ENCODE measurements at regions not wholly inside any gene's neighbourhood (a gene's known extent, or its start where the extent isn't known, plus 50 kb on each side); places are given as distances from the start of the nearest gene placed in this dataset.
"Not testable (repeated sequence)": the region's sequence is repeated elsewhere in the genome, so short reads cannot be mapped to it uniquely, and the experiment has no call there.

DNA sequence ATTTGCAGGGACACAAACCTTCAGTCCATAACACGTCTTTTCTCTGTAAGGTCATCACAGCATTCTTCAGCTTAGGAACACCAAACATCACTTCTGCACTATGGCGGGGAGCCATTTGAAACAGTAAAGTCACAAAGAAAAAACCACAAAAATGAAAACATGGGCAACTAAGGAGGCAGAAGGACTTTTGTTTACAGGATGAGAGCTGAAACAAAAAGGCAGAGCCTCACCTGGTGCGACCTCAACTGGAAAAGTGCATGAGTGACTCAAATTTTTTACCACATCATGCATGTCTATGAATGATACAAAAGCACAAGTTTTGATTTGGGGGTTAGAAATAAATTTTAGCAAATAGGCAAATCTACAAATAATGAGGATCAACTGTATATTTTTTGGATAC, 68.2 kb upstream of the TNFAIP3 start:
- in situ Hi-C loops (cut with HindIII; ENCODE audit: low pct_unique_long_range_greater_than_20kb, low sequenced_read_pairs): no loop called here
- no peak for TF ChIP-seq JUND (IDR thresholded peaks at IDR 0.05; ENCODE audit: low read depth)
- no peak for DNase-seq (ENCODE audit: low read depth in 1 of 2, low spot score in 1 of 2)

DNA sequence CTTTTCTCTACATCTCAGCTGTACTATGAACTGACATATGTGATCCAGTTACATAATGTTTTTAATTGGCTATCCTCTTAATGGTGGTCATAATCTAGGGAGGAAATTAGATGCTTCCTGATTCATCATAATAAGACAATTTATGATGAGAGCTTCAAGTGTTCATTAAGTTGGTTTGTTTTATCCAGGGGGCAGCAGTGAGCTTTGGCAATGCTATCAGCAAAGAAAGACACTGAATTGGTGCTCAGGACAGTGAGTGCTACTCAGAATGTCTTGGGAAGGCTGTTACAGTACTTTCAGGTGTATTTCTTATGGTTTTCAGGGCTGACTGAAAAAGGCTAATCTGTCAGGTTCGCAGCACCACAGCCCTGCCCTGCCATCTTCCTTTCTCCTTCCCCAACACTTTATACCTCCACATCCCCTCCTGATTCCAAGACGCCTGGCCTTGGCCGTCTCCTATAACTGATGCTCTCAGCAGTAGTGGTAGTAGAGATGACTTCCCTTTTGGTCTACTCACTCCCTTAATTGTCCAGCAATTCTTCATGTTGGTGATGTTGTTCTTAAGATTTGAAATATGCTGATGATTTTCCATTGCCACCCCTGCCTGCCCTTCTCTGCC, 67.0 kb upstream of the TNFAIP3 start:
- in situ Hi-C loops (cut with HindIII; ENCODE audit: low pct_unique_long_range_greater_than_20kb, low sequenced_read_pairs): no loop called here
- peak in 1 of 2 experiments; percentile 55 for DNase-seq (ENCODE audit: low read depth in 1 of 2, low spot score in 1 of 2)
- TF ChIP-seq JUND (IDR thresholded peaks at IDR 0.05; ENCODE audit: low read depth): no peak

GRCh38 chr6:137800762-137801161, 66.3 kb upstream of the TNFAIP3 start:
- in situ Hi-C loops (cut with HindIII; ENCODE audit: low pct_unique_long_range_greater_than_20kb, low sequenced_read_pairs): no loop called here
- TF ChIP-seq JUND (IDR thresholded peaks at IDR 0.05; ENCODE audit: low read depth): no peak
- no peak for DNase-seq (ENCODE audit: low read depth in 1 of 2, low spot score in 1 of 2)

GRCh38 chr6:137801352-137802114, 65.5 kb upstream of the TNFAIP3 start:
- in situ Hi-C loops (cut with HindIII; ENCODE audit: low pct_unique_long_range_greater_than_20kb, low sequenced_read_pairs): no loop called here
- DNase-seq (ENCODE audit: low read depth in 1 of 2, low spot score in 1 of 2): no peak
- TF ChIP-seq JUND (IDR thresholded peaks at IDR 0.05; ENCODE audit: low read depth): no peak

- no peak for DNase-seq (ENCODE audit: low read depth in 1 of 2, low spot score in 1 of 2)
- in situ Hi-C loops (cut with HindIII; ENCODE audit: low pct_unique_long_range_greater_than_20kb, low sequenced_read_pairs): no loop called here
- TF ChIP-seq JUND (IDR thresholded peaks at IDR 0.05; ENCODE audit: low read depth): no peak
Measured at GRCh38 chr6:137802408-137803182, 64.5 kb upstream of the TNFAIP3 start.

DNA sequence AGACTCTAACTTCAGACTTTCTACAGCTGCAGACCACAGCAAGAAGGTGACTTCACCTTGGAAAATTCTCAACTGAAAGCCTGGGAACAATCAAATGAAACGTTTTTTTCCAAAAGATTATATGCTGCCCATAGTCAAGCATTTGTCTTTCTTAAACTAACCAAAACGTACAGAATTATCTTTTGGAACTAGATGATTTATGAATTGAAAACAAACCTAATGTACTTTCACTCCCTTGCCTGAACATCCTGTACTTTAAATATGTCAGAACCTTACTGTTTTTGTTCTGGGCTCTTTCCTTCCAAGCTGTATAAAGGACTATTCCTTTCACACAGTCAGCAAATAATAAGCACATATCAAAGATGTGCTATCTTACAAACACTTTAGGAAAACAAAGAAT, 62.4 kb upstream of the TNFAIP3 start:
- TF ChIP-seq JUND (IDR thresholded peaks at IDR 0.05; ENCODE audit: low read depth): no peak
- no peak for DNase-seq (ENCODE audit: low read depth in 1 of 2, low spot score in 1 of 2)
- in situ Hi-C loops (cut with HindIII; ENCODE audit: low pct_unique_long_range_greater_than_20kb, low sequenced_read_pairs): no loop called here

- in situ Hi-C loops (cut with HindIII; ENCODE audit: low pct_unique_long_range_greater_than_20kb, low sequenced_read_pairs): no loop called here
- DNase-seq (ENCODE audit: low read depth in 1 of 2, low spot score in 1 of 2): no peak
- no peak for TF ChIP-seq JUND (IDR thresholded peaks at IDR 0.05; ENCODE audit: low read depth)
Measured at GRCh38 chr6:137805622-137806021, 61.4 kb upstream of the TNFAIP3 start.

DNA sequence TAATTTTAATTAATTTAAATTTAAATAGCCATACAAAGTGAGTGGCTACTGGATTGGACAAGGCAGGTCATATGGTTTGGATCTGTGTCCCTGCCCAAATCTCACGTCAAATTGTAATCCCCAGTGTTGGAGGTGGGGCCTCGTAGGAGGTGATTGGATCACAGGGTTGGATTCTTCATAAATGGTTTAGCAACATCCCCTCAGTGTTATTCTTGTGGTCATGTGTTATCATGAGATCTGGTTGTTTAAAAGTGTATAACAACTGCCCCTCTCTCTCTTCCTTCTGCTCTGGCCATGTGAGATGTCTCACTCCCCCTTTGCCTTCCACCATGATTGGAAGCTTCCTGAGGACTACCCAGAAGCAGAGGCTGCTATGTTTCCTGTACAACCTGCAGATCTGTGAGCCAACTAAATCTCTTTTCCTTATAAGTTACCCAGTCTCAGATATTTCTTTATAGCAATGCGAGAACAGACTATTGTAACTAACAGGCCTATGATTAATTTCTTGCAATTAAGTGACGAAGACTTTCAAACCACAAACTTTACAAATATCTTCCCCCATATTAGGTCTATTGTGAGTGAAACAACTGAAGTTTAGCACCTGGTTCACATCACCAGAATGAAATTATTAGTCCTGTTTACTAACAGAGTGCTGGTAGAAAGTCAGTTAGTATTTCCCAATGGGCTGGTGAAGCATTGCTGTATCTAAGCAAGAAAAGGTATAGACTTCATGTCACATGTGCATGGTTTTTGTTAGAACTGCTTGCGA, 60.0 kb upstream of the TNFAIP3 start:
- no peak for DNase-seq (ENCODE audit: low read depth in 1 of 2, low spot score in 1 of 2)
- TF ChIP-seq JUND (IDR thresholded peaks at IDR 0.05; ENCODE audit: low read depth): no peak
- in situ Hi-C loops (cut with HindIII; ENCODE audit: low pct_unique_long_range_greater_than_20kb, low sequenced_read_pairs): no loop called here

GRCh38 chr6:137808191-137808590, 58.9 kb upstream of the TNFAIP3 start:
- in situ Hi-C loops (cut with HindIII; ENCODE audit: low pct_unique_long_range_greater_than_20kb, low sequenced_read_pairs): no loop called here

GRCh38 chr6:137808836-137809315, 58.2 kb upstream of the TNFAIP3 start:
- no peak for DNase-seq (ENCODE audit: low read depth in 1 of 2, low spot score in 1 of 2)
- in situ Hi-C loops (cut with HindIII; ENCODE audit: low pct_unique_long_range_greater_than_20kb, low sequenced_read_pairs): no loop called here

More at GRCh38 chr6:137808191-137808590, 58.9 kb upstream of the TNFAIP3 start:
- no peak for DNase-seq (ENCODE audit: low read depth in 1 of 2, low spot score in 1 of 2)
- no peak for TF ChIP-seq JUND (IDR thresholded peaks at IDR 0.05; ENCODE audit: low read depth)

DNA sequence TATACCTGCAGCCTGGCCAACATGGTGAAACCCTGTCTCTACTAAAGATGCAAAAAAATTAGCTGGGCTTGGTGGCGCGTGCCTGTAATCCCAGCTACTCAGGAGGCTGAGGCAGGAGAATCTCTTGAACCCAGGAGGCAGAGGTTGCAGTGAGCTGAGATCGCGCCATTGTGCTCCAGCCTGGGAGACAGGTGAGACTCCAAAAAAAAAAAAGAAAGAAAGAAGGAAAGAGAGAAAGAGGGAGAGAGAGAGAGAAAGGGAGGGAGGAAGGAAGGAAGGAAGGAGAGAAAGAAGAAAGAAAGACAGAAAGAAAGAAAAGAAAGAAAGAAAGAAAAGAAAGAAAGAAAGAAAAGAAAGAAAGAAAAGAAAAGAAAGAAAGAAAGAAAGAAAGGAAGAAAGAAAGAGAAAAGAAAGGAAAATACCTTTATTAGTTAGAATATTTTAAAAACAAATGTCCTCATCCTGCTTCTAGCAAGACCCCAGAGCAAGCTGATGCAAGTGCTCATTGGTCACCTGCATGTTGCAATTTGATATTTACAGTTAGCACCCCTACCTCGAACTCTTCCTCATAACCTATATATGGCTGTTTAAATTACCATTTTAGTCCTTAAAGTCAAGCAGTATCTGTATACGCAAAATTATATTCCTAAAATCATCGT, 57.0 kb upstream of the TNFAIP3 start:
- in situ Hi-C loops (cut with HindIII; ENCODE audit: low pct_unique_long_range_greater_than_20kb, low sequenced_read_pairs); DNase-seq (ENCODE audit: low read depth in 1 of 2, low spot score in 1 of 2): not testable (repeated sequence)

More at GRCh38 chr6:137808836-137809315, 58.2 kb upstream of the TNFAIP3 start:
- no peak for TF ChIP-seq JUND (IDR thresholded peaks at IDR 0.05; ENCODE audit: low read depth)

All from T47D (cell line).